ENCODE measurements at regions not wholly inside any gene's neighbourhood (a gene's known extent, or its start where the extent isn't known, plus 50 kb on each side); places are given as distances from the start of the nearest gene placed in this dataset.
"Not testable (repeated sequence)": the region's sequence is repeated elsewhere in the genome, so short reads cannot be mapped to it uniquely, and the experiment has no call there.

DNA sequence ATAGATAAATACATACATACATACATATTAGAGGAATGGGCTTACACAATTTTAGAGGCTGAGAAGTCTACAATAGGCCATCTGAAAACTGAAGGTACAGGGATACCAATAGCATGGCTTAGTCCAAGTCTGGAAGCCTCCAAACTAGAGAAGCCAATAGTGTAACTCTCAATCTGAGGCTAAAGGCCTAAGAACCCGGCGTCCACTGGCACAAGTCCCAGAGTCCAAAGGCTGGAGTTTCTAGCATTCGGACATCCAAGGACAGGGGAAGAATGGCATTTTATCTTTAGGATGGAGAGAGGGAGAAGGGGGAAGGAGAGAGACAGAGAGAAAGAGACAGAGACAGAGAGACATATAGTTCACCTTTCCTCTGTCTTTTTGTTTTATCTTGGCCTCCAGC is 63.7 kb upstream of the SYT4 start:
- DNase-seq (ENCODE audit: low spot score), result no peak

GRCh38 chr18:43350176-43350575 is 72.9 kb upstream of the SYT4 start:
- no peak for DNase-seq (ENCODE audit: low spot score)

DNA sequence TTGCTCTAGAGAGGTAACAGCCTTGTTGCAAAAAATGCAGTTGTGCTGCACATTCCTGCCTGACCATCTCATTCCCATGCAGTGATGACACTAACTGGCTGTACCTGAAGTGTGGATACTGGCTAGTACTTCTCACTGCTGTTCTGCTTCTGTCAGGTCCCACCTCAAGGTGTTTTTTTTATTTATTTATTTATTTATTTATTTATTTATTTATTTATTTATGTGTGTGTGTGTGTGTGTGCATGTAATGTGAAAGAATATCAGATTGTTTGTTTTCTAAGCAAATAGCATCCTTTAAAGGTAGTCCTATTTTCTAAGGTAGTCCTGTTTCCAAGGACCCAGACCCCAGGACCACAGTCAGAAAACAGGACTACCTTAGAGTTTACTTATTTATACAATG is 87.2 kb upstream of the SYT4 start:
- no peak for DNase-seq (ENCODE audit: low spot score)

DNA sequence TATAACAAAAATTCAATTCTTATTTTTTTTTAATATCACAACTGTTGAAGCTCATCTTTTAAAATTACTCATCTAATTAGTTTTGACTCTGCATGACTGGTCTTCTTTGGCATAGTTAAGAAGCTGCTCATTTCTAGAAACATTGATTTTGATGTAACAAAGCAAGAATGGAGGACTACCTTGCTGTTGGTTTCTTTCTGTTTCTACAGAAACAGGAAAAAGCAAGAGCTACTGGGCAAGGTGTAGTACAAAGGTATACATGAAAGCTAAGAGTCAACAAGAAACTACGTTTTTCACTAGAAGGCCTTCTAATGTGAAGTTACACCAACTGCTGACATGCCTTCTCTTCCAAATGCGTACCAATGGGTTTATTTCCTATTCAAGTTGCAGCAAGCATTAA is 90.6 kb upstream of the SYT4 start:
- DNase-seq (ENCODE audit: low spot score), result no peak

- DNase-seq (ENCODE audit: low spot score), result not testable (repeated sequence)
These were observed 92.0 kb upstream of the SYT4 start for GRCh38 chr18:43369311-43369710.

GRCh38 chr18:43372773-43373172 is 95.5 kb upstream of the SYT4 start:
- no peak for DNase-seq (ENCODE audit: low spot score)

DNA sequence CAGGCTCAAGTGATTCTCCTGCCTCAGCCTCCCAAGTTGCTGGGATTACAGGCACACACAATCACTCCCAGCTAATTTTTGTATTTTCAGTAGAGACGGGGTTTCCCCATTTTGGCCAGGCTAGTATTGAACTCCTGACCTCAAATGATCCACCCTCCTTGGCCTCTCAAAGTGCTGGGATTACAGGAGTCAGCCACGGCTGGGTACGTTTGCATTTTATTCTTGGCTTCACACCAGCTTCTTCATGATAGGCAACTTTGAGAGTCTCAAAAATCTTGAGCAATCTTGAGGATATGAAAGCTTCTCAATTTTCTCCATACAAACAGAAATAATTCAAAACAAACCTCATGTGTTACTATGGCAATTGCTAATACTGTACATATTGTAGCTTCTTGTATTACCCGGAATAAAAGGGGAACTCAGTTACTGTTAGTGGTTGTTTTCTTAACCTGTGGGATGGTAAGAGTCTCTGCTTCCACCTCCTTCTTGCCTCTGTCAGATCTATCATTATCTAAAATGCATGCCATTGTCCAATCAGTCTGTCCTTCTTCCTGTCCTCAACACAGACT is 102.9 kb upstream of the SYT4 start:
- DNase-seq (ENCODE audit: low spot score), result no peak

- DNase-seq (ENCODE audit: low spot score), result no peak
These were observed 105.5 kb upstream of the SYT4 start for GRCh38 chr18:43382641-43383403.

DNA sequence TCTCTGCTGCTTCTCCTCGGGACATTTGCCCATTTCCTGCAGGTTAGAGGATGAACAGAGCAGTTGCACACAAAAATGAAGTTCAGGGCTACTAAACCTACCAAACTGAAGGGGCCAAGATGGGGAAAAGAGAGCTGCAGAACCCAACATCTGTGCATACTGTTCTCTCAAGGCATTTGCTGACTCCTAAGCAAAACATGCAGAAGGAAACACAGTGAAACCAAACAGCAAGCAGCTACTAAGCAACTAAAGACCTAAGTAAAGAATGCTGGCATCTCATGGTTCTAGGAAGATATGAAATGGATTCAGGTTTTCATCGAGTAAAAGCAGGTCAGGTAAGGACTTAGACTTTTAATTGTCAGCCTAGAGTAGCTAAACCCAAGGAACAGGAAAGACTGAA is 111.9 kb upstream of the SYT4 start:
- no peak for DNase-seq (ENCODE audit: low spot score)

- DNase-seq (ENCODE audit: low spot score), result no peak
These were observed 114.9 kb upstream of the SYT4 start for GRCh38 chr18:43392168-43392567.

DNA sequence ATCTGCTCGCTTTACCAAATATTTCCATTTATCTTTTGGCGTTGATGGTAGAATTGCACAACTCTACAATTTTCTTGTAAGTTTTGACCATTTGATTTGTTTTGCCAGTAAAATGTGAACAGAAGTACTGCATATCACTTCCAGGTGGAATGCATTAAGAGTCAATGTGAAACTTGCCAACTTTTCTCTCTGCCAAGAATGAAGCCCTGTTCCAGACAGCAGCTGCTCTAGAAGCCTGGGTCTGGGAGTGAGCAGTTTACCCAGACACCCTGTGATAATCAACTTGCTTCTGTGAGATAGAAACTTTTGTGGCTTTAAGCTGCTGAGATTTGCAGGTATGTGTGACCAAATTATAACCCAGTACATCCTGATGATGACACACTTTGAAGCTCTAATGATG is 115.9 kb upstream of the SYT4 start:
- no peak for DNase-seq (ENCODE audit: low spot score)

- DNase-seq (ENCODE audit: low spot score), result peak; percentile 34
These were observed 119.0 kb upstream of the SYT4 start for GRCh38 chr18:43396266-43396665.

DNA sequence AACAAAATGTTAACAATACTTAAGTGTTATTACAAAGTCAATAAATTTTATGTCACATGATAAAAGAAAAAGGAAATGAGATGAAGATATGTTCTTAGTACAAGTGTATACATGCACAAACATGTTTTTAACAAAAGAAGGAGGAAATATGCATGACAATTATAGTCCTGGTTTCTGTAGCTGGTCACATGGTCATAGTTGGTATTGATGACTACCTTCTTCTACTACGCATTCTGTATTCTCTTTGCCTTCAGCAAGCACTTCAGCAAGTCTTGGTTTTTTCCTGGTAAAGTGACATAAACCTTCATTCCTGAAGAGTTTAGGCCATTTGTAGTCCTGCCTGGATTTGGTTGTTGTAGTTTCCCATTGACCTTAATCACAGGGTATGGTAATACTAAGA is 121.3 kb upstream of the SYT4 start:
- DNase-seq (ENCODE audit: low spot score), result no peak

DNA sequence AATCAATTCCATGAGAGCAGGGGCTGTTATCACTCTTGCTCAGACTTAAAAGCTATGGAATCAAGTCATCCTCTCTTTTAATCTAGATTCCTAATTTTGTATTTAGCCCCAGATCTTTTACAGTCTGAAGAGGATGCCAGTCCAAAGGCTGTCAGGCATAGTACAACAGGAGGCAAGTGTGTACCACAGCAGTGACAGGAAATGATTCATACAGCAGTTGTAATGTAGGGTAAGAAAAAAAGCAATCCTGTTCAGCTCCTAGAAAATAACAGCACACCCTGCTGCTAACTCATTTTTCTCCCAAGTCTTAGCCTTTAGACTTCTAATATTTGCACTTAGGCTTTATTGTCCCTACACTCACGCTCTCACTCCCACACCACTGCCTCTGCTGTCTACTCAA is 127.8 kb upstream of the SYT4 start:
- peak; percentile 51 for DNase-seq (ENCODE audit: low spot score)

- DNase-seq (ENCODE audit: low spot score), result no peak
These were observed 136.7 kb upstream of the SYT4 start for GRCh38 chr18:43414006-43414405.

DNA sequence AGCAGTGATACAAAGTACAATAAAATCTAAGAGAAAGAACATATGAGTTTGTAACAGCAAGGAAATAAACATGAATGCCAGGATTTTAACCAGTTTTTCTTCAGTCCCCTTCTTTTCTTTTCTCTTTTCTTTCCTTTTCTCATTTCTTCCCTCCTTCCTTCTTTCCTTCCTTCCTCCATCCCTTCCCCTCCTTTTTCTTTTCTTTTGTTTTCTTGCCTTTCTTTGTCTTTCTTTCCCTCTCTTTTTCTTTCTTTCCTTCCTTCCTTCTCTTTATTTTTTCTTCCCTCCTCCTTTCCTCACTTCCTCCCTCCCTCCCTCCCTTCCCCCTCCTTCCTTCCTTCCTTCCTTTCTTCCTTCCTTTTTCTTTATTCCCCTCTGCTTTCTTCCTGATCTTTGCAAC is 142.8 kb upstream of the SYT4 start:
- no peak for DNase-seq (ENCODE audit: low spot score)

DNA sequence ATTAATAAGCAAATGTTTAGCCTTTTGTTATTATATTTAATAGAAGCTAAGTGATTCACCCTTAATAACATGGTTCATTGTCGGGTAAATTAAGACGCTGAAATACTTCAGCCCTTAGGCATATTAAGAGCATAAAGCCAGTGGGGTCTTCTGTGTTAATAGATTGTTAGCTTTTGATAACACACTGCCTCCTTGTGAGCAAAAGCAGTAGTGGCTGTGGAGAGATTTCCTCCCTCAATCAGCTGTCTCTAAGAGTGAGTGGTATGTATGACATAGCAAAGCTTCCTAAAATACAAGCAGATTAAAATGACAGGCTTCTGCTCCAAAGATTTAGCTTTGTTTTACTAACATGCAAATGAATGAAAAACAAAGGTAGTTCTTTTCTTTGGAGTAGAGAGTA is 143.7 kb upstream of the SYT4 start:
- DNase-seq (ENCODE audit: low spot score), result no peak

DNA sequence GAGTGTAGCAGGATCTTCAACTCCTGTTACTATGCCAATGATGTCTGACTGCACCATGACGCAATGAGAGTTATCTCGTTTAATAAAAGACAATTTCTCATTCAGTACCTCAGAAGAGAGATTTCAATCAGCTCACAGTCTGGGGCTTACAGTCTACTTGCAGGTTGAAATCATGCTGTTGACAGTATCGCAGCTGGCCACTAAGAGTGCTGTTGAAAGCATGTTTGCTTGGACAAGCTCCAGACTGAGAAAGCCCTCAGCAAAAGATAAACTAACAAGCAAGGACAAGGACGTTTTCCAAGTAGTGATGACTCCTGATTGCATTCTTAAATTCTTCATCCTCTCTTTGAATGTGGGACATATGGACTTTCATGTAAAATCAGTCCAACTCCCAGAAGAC is 145.2 kb upstream of the SYT4 start:
- DNase-seq (ENCODE audit: low spot score), result peak; percentile 33

DNA sequence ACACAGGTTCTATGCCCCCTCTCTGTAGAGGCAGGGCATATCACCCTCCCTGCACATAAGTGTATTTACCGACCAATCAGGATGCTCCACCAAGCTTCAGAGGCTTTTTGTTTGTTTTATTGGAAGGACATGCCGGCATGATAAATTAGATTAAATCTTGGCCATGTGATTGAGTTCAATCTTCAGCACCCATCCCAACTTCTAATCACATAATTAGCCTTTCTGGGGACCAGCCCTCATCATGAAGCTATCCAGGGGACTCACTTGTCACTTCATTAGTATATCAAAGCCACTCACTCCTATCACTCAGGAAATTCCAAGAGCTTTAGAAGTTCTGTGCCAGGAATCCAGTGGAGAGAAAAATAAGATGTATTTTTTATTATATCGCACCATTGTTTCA is 158.6 kb upstream of the SYT4 start:
- DNase-seq (ENCODE audit: low spot score), result no peak

DNA sequence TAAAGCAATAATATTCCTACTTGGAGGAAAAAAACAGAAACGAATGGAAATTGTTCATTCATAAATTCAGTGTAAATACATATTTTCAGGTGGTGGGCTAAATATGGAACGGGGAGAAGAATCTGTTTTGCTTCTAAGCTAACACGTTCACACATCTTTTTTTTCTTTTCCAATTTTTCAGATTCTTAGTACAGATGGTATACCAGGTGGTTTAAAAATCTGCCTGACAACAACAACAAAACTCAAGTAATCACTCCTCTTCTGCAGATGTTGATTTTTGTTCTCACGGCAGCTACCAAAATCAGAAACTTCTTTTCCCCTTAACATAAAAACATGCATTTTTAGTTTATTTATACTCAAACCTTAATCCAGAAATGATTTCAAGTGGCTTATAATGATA is 164.8 kb upstream of the SYT4 start:
- no peak for DNase-seq (ENCODE audit: low spot score)

DNA sequence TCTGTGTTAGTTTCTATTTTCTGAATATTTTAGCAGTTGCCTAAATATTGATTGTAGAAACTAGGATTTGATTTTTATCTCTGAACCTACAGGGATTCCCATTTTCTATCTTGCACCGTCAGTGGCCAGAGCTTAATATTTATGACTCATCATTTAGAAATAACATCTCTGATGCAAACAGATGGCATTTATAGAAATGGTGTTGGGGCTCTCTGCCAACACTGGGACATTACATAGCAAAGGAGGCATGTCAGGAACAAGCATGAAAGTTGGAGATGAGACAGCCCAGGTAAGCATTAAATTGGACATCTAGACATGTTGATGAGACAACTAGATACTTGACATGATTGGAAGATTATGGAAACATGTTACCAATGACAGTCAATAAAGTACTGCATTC is 165.3 kb upstream of the SYT4 start:
- DNase-seq (ENCODE audit: low spot score), result no peak

DNA sequence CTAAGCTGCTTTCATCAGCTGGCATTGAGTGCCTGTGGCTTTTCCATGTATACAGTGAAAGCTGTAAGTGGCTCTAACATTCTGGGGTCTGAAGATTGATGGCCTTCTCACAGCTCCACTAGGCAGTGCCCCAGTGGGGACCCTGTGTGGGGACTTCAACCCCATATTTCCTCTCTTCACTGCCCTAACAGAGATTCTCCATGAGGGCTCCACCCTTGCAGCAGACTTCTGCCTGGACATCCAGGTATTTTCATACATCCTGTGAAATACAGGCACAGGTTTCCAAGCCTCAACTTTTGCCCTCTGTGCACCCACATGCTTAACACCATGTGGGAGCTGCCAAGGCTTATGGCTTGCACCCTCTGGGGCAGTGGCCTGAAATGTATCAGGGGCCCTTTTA is 188.2 kb upstream of the SYT4 start:
- no peak for DNase-seq (ENCODE audit: low spot score)

DNA sequence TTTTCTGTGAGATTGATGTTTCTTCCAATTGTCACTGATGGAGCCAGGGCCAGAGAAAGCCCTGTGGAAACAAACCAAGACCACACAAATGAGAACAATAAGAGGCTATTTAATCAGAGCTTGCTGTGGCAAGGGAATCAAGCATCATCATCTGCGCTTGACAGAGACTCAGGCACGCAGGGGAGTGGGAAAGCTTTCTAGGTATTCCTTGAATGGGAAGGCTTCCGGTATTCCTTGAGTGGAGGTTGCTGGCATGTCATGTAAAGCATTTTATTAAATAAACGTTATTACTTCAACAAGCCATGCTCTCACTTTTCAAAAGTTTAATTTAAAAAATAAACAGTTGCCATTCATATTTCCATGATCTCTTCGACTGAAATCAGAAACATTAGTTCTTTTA is 194.6 kb upstream of the SYT4 start:
- DNase-seq (ENCODE audit: low spot score), result no peak

DNA sequence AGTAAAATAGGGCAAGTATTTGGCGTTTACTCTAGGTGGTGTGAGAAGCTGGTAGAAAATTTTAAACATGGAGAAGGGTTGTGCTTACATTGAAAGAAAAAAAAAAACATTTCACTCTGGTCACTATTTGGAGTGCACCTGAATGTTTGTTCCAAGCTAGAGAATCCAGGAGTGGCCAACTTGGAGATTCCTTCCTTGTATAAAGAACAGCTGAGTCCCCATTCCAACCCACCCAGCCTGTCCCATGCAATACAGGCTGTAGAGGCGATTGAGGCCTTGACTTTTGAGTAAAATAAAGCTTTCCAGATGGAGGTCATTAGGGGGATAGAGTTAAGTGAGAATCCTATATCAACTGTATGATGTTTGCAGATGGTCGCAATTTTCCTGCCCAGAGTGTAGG is 203.8 kb upstream of the SYT4 start:
- DNase-seq (ENCODE audit: low spot score), result no peak
